Endothelial cell of hepatic sinusoid (primary cell): ENCODE measurements at regions not wholly inside any gene's neighbourhood (a gene's known extent, or its start where the extent isn't known, plus 50 kb on each side); places are given as distances from the start of the nearest gene placed in this dataset.

Experiments used
- in situ Hi-C: cut with HindIII; loops from 2 replicates; pipeline ENCODE4 v1.10.0; 2017; ENCODE audit warnings: low sequenced_read_pairs

DNA sequence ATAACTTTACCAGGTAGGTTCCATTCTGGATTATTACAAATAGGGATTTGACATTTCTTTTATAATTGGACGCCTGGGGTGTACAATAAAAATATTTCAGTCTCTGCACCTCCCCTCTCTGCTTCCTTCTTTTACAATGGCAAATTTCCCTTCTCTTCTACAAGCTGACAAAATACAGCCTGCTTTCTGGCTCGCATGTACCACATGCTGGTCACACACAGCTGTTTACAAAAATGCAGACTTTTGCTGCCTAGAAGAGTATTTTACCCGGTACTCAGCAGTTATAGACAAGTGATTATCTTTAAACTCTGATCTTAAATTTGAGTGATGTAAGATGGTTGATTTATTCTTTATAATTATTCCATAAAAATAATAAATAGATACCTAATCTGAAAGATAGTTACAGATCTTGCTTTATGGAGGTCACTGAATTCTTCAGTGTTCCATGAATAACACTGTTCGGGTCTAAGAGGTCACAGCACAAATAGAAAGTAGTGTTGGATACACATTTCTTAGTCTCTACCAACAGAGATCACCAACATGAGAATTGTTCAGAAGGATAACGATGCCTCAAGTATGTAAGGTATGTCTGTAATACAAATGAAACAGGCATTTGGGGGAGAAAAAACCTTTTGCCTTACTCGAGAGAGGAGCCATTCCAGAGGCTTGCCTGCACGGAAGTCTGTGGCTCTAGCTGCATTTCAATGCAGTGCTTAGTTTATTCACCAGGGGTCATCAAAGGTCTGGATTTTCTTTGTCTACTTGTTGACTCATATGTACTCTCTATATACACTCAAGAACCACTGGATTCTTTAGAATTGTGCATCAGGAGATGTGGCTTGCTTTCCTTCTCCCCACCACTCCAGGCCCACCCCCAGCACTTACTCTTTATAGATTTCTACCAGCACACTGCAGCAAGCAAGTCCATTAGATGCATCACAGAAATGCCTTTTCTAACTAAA lies 206.6 kb upstream of the RFX3 start:
- in situ Hi-C loops, result no loop called here

- in situ Hi-C loops, result no loop called here
These were observed 204.7 kb upstream of the RFX3 start for GRCh38 chr9:3730511-3730922.

DNA sequence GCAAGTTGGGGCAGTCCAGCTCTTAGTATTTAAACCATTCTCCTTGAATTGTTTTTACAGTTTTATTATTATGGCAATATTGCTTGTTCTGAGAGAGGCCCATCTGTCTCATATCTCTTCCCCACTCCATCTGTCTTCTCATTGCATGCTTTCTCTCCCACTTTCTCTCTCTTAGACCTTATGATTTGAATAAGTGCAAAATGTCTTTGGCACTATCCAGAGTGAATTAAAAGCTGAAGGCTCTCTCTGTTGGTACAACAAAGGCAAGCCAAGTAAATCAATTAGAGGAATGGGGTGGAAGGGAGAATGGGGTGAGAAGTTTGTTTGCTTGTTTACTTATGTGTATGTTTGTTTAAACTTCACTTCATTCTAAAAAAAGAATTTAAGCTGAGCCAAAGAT lies 195.3 kb upstream of the RFX3 start:
- in situ Hi-C loops, result no loop called here

DNA sequence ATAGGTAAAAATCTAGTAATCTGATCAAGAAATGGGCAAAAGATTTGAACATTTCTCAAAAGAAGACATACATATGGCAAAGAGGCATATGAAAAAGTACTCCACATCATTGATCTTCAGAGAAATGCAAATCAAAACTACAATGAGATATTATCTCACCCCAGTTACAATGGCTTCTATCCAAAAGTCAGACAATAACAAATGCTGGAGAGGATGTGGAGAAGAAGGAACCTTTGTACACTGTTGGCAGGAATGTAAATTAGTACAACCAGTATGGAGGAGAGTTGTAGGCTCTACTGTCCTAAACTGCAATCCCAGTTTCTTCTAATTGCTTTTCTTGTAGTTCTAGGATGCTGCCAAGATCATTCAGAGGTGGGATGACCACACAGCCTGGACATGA lies 193.5 kb upstream of the RFX3 start:
- in situ Hi-C loops, result no loop called here

- in situ Hi-C loops, result no loop called here
These were observed 190.6 kb upstream of the RFX3 start for GRCh38 chr9:3716415-3716814.

DNA sequence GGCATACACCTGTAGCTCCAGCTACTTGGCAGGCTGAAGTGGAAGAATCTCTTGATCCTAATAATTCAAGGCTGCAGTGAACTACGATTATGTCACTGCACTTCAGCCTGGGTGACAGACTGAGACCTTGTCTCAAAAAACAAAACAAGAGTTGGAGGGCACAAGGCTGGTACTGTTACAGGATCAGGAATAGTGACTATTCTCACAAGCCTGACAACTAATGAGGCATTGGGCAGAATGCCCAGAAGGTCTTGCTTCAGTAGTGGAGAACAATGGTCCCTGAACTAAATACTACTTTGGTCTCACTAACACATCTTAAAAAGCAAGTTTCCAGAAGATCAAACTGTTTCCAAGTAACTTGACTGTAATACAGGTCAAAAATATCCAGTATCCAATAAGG lies 182.9 kb upstream of the RFX3 start:
- in situ Hi-C loops, result no loop called here

DNA sequence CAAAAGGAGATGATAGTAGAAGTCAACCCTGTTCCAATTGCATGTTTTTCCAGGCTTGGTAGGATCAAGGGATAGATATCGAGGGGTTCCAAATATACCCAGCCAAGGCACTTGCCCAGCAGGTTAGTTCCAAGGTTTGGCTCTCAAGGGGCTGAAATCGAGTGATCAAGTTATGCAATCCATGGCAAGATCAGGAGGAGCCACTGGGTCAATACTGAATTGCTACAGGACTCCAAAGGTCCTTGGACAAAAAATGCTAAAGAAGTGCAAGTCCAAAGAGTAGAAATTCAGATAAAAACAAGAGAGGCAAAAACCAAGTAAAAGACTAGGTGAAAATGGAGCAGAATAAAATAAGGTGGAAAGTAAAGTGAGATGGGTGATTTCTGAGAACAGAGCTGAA lies 179.1 kb upstream of the RFX3 start:
- in situ Hi-C loops, result no loop called here

DNA sequence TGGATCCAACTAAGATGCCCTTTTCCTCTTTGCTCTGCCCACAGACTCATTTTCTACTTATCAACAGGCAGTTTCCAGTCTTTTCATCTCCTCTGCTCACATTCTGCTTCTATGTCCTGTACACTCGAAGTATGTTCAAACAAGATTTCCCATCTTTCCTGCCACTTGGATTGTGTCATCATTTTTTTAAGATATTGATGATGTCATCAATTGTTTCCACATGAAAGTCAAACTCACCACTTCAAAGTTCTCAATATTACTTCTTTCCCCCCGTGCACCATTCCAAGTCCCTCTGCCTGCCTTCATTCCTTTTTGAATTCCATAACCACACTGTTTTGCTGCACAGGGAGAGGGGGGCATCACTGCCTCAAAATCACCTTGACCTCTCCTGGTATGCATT lies 175.0 kb upstream of the RFX3 start:
- in situ Hi-C loops, result no loop called here

DNA sequence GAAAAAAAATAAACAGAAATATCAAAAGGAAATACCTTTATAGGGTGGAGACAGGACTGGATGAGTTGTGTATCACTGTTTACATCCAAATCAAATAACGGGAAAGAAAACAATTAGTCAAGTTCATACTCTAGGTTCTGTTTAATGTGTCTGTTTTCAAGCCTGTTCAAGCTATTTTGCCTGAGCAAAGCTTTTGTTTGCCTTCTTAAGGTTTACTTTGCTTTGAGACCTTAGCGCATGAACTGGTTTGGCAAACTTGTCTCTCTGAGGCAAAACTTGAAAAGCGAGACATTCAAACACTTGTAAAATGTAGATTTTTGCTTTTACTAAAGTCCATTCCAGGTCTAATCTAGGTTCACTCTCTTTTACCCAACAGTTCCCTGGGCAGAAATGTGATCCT lies 174.1 kb upstream of the RFX3 start:
- in situ Hi-C loops, result loop anchor here (25.0 kb wide), 1 partner anchor 463 kb away; no protein-coding TSS in a partner anchor

DNA sequence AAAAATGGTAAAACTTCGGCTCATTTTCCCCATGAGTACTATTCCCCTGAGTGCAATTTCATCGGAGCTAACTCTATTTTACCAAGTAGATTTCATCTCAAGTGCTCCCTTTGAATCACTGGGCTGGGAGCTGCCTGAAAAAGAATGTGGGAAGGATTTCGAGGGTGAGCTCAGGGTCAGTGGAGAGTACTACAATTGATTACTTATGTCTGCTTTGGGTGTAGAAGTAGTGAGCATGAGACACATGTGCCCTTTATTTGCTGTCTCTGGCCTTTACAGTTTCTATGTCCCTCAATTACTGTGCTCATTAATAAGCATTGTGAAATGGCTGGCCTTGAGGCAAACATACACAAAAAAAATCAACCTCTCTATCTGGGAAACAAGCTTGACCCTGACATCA lies 172.7 kb upstream of the RFX3 start:
- in situ Hi-C loops, result loop anchor here (25.0 kb wide), 1 partner anchor 461 kb away; no protein-coding TSS in a partner anchor

- in situ Hi-C loops, result loop anchor here (25.0 kb wide), 1 partner anchor 461 kb away; no protein-coding TSS in a partner anchor
These were observed 172.3 kb upstream of the RFX3 start for GRCh38 chr9:3698076-3698475.

- in situ Hi-C loops, result loop anchor here (25.0 kb wide), 1 partner anchor 459 kb away; no protein-coding TSS in a partner anchor
These were observed 170.6 kb upstream of the RFX3 start for GRCh38 chr9:3696368-3696767.

DNA sequence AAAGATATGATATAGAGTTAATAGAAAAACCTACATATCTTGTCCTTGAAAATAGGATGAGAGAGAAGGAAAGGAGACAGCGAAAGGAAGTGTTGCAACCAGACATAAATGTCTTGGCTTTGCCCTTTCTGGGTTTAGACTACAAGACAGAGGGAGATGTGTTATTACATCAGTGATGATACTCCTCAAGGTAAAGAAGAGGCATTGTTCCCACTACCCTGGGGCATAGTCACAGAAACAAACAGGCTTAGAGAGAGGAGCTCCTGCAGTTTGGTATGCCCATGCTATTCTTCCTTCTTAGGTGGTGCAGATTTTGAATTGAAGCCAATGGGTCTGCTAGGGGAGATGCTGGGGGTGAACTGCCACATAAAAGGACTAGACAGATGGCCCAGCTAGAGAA lies 166.8 kb upstream of the RFX3 start:
- in situ Hi-C loops, result loop anchor here (25.0 kb wide), 1 partner anchor 455 kb away; no protein-coding TSS in a partner anchor

GRCh38 chr9:3689555-3689954 lies 163.8 kb upstream of the RFX3 start:
- in situ Hi-C loops, result loop anchor here (25.0 kb wide), 1 partner anchor 452 kb away; no protein-coding TSS in a partner anchor

GRCh38 chr9:3687145-3687544 lies 161.3 kb upstream of the RFX3 start:
- in situ Hi-C loops, result loop anchor here (25.0 kb wide), 1 partner anchor 450 kb away; no protein-coding TSS in a partner anchor

GRCh38 chr9:3682186-3682585 lies 156.4 kb upstream of the RFX3 start:
- in situ Hi-C loops, result loop anchor here (25.0 kb wide), 1 partner anchor 445 kb away; no protein-coding TSS in a partner anchor

DNA sequence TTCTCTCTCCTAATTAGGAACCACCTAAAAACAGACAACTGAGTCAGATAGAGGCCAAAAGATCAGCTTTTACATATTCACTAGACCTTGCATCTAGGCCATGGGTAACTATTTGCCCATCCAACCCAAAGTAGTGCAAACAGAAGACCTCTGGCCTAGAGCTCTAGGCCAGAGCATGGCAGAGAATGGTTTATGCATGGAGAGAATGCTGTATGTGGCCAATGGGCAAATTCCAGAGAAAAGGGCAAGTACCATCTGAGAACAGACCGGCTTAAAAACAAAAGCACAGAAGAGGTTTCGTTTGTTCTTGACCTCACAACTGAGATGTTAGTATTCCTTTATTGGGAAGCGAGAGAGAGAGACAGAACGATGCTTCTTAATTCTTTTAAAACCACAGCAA lies 151.7 kb upstream of the RFX3 start:
- in situ Hi-C loops, result loop anchor here (25.0 kb wide), 1 partner anchor 440 kb away; no protein-coding TSS in a partner anchor

GRCh38 chr9:3676766-3677165 lies 151.0 kb upstream of the RFX3 start:
- in situ Hi-C loops, result loop anchor here (25.0 kb wide), 1 partner anchor 439 kb away; no protein-coding TSS in a partner anchor

DNA sequence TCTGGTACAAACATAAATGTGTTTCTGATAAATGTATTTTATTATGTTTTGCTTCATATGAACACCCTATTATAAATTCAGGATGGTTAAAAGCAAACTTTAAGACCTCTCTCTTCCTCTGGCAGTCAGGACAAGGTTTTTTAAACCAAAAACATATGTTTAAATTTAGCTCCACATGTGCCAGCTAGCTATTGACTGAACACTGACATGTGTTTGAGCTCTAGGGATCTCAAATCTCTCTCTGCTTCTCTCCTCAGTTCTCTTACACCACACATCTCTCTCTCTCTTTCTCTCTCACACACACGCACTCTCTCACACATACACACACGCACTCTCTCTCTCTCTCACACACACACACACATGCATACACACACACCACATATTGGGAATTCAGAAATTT lies 150.1 kb upstream of the RFX3 start:
- in situ Hi-C loops, result loop anchor here (25.0 kb wide), 1 partner anchor 439 kb away; no protein-coding TSS in a partner anchor

GRCh38 chr9:3674561-3674960 lies 148.8 kb upstream of the RFX3 start:
- in situ Hi-C loops, result no loop called here

- in situ Hi-C loops, result no loop called here
These were observed 146.6 kb upstream of the RFX3 start for GRCh38 chr9:3672399-3672798.

- in situ Hi-C loops, result no loop called here
These were observed 138.2 kb upstream of the RFX3 start for GRCh38 chr9:3664044-3664443.
